NCI-H82 treated with DMSO at 0.1 percent for 48 hours (cell line): ENCODE measurements at regions not wholly inside any gene's neighbourhood (a gene's known extent, or its start where the extent isn't known, plus 50 kb on each side); places are given as distances from the start of the nearest gene placed in this dataset.
"Not testable (repeated sequence)": the region's sequence is repeated elsewhere in the genome, so short reads cannot be mapped to it uniquely, and the experiment has no call there.

Source experiments
- DNase-seq: peaks from one replicate; lab custom pipeline; 2025; ENCODE audit not compliant: unreplicated experiment; lab: John Stamatoyannopoulos, UW

DNA sequence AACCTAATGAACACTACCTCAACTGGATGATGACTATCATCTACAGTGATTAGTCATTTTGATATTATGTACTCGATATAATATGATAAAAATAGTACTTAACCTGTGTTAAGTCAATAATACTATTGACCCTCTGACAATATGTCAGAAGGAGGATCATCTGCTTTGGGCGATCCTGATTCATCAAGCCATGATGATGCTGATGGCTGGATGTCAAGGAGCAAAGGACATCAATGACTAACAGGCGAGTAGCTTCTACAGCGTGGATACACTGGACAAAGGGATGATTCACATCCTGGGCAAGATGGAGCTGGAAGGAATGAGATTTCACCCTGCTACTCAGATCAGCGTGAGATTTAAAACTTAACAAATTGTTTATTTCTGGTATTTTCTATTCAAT lies 94.4 kb upstream of the SKAP2 start:
- DNase-seq, result no peak

DNA sequence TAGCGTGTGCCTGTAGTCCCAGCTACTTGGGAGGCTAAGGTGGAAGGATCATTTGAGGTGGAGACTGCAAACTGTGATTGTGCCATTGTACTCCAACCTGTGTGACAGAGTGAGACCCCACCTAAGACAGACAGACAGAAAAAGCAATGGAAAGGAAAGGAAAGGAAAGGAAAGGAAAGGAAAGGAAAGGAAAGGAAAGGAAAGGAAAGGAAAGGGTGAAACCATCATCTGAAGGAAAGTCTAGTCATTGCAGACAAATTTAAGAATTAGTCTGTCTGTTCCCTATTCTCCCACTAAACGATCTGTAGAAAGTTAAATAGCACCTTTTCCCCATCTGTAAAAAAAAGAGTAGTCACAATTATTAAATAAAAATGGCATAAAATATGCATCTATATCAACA lies 91.1 kb upstream of the SKAP2 start:
- DNase-seq, result no peak

DNA sequence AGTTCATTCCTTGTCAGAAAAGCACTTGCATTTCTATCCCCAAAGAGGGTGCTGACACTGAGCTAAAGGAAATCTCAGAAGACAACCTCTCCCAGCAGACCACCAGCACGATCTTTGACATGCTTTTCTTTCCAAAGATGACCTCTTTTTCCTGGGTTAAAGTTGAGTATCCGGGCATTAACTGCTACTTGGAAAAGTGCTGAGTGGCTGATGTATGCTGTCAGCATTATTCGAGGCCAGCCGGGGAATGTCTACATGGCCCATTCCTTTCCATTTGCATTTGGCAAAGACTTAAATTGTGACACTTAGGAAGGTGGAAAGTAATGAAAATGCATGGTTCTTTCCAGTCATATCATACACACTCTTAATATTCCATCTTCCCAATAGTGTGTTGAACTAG lies 90.6 kb upstream of the SKAP2 start:
- no peak for DNase-seq

DNA sequence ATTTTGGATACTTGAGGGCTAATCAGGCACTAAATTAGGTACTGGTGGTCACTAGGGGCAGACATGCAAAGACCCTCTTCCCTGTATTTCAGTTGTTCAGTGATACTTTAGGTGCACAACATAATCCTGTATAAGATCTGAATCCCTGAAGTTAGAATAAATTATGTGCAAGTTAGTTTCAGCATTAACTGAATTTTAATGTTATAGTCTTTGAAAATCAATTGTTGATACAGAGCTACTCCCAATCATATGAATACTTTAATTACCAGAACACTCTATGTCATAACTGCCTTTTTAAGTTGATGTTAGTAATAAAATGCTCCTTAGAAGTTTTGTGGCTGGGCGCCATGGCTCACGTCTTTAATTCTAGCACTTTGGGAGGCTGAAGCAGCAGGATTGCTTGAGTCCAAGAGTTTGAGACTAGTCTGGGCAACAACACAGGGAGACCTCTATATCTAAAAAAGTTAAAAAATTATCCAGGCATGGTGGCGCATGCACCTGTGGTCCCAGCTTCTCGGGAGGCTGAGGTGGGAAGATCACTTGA lies 87.1 kb upstream of the SKAP2 start:
- DNase-seq, result no peak

DNA sequence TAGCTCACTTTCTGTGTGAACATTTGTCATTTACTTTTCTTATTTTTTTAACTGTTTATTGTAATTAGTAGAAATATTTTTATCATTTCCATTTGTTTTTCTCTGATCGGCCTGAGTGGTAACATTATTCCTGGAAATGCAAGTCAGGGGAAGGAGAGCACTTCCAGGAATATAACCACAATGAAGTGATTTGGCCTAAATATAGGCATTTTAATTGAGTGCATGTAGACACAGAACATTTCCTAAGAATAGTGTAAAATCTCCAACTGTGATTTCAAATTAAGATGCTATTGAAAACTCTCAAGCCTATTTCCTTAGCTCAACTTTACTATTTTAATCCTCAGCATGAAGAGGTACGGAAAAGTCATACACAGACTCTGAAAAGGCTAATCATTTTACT lies 86.5 kb upstream of the SKAP2 start:
- DNase-seq, result no peak

DNA sequence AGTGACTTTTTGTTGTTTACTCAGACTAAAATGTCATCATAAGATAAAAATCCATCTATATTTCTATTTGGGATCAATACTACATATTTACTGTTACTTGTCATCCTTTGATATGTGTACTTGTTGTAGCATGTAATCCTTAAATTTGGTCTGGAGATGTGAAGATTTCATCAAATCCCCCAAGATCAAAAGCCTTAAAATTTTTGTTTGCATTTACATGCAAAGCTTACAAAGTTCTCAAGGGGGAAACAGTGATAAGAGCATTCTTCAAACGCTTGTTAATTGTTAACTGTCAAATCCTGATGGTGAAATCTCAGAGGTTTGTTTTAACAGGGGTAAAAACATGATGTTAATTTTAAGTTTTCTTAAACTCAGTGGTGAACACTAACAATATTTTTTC lies 84.9 kb upstream of the SKAP2 start:
- DNase-seq, result no peak

DNA sequence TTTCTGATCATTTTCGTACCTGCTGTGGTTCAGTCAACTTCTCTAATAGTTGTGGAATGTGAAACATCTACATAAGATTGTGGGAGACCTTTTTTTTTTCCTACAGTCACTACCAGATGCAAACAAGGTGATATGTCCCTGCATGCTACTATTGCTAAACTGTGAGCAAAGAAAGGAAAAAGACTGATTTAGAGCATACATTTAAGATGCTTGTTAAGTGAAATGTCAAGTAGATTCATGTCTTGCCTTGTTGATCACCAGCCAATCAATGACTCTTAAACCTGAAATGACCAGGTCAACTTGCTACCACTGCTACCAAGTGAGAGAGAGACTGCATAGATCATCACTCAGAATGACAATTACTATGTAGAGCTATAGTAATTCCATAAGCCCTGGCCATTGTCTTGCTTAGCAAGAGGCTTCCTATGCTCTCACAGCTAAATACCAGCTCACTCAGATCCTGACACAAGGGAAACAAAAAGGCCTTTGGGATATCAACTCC lies 84.3 kb upstream of the SKAP2 start:
- DNase-seq, result no peak

DNA sequence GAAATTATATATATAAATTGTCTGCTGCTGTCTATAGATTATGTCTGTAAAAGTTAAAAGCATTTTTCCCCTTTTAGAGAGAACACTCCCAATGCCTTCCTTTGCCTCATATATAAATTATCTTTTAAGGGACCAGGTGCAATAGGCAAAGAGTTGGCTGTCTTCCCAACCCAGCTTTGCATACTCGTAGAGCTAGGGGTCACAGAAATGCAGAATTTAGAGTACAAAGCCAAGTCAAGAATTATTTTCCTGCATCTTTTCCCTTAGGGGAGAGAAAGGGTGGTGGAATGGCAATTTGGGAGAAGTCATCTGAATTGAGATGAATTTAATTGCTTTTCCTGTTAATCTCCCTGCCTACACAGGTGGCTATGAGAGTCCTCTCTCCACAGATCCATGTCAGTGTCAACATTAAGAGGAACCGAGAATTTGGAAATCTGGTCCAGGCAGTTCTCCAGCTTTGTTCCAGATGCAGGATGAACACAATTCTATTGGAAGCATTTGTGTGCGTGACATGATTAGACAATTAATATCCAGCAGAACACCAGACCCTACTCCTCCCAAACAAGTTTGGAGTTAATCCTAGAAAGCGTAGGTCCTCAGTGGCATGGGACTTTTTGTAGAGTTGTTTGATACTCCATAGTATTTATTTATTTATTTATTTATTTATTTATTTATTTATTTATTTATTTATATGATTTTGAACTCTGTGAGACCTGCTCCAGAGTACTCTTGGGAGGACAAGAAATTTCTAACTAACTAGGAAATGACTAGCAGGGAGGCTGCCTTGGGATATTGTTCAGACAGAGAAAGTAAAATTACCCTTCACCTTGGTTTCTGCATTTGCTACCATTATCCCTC lies 80.3 kb upstream of the SKAP2 start:
- DNase-seq, result no peak

DNA sequence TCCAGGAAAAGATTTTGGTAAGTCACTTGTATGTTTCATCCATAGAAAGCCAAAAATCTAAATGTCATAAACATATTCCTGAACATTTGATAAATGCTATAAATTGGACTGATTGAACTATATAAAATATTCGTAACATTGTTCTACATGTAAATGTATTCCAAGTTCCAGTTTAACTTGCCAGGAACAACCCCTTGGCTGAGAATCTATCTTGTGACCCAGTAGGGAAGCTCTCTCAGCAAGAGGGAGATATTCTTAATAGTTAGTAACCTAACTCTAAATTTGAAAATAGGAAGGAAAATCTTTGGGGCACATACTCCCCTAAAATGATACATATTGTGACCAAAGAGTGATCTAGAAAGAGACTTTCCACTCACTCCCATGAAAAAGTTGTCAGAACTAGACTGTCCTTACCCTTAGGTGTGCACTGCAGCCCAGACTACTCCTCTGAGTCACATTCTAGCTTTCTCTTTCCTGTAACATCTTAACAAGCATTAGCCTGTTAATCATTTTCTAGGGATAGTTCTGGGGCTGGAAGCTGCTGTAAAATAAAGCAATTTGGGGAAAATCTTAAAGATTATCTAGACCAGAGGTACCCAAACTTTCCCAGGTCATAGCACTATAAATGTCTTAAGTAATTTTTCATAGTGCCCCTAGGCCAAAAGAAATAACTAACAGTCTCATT lies 73.7 kb upstream of the SKAP2 start:
- DNase-seq, result no peak

DNA sequence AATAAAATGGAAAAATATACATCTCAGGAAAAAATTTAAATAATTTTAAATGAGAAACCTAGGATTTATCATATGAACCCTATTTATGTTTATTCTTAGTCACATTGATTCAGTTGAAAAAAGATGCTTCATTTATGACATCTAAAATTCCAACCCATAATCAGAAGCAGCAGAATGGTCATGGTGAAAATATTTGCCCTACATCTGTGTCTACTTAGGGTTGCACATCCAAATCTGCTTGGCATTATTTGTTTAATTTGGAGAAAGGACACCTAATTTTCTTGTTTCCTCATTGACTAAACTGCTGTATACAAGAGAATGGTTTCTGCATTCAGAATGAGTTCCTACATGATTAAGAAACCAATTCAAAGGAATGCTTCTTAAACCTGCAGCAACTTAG lies 72.9 kb upstream of the SKAP2 start:
- DNase-seq, result no peak

DNA sequence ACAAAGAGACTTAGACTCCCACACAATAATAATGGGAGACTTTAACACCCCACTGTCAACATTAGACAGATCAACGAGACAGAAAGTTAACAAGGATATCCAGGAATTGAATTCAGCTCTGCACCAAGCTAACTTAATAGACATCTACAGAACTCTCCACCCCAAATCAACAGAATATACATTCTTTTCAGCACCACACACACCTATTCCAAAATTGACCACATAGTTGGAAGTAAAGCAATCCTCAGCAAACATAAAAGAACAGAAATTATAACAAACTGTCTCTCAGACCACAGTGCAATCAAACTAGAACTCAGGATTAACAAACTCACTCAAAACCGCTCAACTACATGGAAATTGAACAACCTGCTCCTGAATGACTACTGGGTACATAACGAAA lies 68.2 kb upstream of the SKAP2 start:
- DNase-seq, result not testable (repeated sequence)

DNA sequence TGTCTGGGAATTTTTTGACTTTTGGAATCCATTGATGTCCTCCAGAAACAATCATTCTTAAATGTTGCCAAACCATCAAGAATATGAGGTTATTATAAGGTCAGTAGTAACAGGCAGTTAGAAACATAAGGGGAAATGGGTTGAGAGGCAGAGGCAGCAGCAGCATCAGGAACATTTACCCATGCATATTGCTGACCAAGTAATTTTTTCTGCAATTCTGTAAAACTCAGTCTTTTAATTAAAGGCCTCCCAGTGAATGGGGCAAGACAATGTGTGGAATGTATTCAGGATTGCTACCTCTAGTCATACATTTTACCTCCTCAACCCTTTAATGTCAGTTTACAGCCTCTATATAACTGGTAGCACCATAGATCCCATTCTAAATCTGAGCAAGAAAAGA lies 66.5 kb upstream of the SKAP2 start:
- no peak for DNase-seq

DNA sequence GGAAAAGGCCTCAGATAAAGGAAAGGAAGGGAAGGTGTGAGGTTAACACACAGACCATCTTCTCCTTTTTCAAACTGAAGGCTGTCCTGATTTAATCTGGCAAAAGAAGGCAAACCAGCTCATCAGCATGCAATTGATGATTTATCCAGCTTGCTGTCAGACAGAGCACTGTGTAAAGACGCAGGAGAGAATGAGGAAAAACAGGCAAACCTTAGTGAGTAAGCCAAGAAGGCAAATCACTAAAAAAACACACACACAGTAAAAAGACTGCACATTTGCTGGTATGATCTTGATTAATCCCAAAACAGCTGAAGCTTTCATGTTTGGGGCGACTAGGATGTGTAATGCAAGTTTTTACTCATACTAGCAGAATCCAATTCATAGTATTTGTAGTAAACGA lies 65.8 kb upstream of the SKAP2 start:
- no peak for DNase-seq

DNA sequence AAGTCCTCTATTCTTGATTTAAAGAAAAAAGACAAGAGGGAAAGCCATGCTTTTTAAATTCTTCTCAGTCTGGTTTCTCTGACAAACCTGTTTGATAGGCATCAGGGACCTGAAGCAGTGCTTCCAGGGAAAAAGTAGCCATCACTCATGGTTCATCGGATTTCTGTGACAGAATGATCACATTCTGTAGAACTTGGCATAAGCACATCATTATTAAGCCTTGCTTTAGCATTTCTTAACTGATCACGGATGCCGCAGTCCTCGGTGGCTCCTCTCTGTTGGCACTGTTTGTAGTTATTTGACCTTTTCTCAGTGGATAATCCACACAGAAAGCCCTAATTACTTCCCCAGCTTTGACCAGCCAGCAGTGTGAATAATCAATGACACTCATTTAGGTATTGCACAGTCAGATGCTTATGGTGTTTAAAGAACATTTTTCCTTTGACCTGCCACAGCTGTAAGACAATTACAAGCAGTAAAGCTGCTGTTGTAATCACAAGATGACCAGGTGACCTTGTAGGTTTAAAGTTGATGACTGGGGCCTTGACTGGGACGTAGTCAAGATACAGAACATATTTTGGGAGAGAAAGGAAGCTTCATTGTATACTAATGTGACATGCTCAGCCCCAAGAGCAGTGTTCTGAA lies 64.4 kb upstream of the SKAP2 start:
- DNase-seq, result no peak

DNA sequence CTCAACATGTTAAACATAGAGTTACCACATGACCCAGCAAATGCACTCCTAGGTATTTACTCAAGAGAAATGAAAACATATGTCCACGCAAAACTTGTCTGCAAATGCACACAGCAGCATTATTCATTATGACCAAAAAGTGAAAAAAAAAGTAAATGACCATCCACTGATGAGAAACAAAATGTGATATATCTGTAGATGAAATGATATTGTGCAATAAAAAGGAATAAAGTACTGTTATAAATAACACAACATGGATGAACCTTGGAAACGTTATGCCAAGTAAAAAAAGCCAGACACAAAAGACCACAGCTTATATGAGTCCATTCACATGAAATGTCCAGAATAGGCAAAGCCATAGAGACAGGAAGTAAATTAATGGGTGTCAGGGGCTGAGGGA lies 61.4 kb upstream of the SKAP2 start:
- no peak for DNase-seq

DNA sequence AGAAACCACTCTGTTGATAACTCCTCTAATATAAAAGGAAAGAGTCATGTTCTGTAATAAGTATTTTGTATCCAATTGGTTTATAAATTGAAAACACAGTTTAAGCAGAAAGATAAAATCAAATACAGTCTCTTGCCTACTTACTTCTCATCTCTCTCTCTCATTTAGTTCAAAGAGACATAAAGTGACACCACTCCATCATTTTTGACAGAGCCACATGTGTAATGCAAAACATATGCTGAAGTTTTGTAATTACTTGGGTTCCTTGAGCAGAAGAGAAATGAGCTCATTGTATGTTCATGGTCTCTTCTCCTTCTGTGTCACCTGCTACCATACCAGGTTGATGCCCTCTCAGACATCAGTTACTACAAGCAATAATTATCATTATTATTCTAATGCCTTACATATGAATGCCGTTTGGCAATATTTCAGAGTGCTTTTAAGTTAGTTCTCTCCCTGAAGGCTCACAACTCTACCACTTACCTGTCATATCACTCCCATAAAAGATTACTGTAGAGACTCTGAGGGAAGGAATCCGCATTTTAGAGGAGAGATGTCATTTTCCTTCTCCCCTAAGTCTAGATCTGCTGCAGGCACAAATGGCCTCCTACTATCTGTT lies 59.9 kb upstream of the SKAP2 start:
- DNase-seq, result no peak

DNA sequence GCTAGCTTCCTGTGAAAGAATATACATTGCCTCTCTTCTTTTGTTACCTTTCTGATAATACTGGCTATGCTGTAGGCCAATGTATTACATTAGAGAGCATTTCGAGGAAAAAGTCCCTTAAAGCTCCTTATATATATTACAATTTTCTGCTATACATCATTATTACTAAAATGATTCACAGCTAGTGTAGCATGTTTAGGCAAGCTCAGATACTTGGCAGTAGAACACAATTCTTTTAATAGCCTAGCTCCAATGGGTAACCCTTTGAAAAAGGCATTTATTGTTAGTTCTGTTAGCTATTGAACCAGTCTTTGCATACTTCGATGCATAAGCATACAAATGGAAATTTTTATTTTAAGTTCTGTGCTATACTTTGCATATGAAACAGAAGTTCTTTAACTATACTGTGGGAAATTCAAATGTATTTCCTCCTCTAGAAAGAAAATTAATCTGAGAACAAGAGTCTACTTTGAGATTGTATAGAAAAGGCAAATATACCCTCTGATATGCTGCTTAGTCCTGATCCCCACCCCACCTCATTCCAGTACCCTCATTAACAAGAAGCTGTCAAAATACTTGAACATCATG lies 55.6 kb upstream of the SKAP2 start:
- DNase-seq, result no peak

DNA sequence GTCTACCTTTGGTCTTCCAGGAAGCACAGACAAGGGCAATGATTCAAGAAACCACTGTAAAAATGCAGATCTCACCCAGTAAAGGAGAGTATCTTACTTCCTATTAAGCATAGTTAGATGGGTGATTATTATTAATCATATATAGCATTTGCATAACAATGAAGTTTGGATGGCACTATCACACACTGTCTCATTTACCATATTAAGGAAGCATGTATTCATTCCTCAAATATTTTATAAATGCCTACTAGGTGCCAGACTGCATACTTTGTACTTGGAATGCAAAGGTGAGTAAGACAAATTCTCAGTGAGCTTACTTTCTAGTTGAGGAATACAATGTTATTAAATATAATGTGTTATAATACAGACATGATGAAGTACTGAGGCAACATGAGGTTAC lies 53.9 kb upstream of the SKAP2 start:
- no peak for DNase-seq

DNA sequence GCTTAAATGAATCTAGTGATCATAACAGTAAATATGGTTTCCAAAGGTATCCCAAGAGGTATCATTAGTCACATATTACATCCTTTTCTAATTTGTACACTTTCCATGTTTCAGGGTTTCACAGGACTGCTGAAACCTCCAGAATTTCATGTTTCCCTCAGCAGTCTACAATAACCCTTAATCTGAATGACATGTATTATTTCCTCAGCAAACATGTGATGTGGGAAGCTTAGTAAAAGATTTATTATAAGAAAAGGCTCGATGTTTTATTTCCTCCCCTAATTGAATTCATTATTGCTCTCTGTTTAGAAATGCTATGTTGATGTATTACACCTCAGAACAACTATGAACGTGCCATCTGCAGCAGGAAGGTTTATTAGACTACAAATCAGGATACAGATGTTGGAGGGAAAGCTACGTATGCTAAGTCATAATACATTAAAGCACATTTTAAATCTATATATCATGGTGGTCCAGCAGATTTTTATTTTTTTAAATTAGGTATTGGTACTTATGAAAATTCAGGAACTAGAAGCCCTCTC lies 52.5 kb upstream of the SKAP2 start:
- DNase-seq, result no peak

DNA sequence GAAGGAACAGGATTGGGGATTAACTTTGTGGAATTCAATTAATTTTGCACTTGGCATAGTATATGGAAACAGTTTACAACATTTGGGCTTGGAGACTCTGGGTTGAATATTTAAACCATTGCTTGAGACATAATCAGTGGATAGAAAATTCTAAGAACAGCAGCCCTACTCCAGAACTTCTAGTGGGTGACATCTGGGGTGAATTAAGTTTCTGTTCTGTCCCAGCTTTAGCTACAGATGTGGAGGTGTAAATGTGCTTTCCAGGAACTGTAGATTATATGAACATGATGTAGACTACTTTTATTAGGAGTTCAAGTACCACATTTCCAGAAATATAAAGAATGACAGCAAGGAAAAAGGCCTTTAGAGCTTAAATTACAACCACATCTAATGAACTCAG lies 51.9 kb upstream of the SKAP2 start:
- DNase-seq, result no peak
